Naive thymus-derived CD4-positive, alpha-beta T cell (primary cell): ENCODE measurements at regions not wholly inside any gene's neighbourhood (a gene's known extent, or its start where the extent isn't known, plus 50 kb on each side); places are given as distances from the start of the nearest gene placed in this dataset.

Source experiments
- ATAC-seq: fragments of 150-1000 bp; cut with Tn5 transposase; 2 replicates; pipeline ENCODE4 v1.10.0; 2021; ENCODE audit warnings: mild to moderate bottlenecking, moderate library complexity
- CTCF ChIA-PET: fragments of 350-600 bp; sonication (Branson Sonifier 250); formaldehyde crosslinking; loops from one replicate; lab custom pipeline; 2021; ENCODE audit warnings: antibody characterized with exemption; lab: Charles Lee
- POLR2A ChIA-PET: fragments of 350-600 bp; sonication (Branson Sonifier 250); formaldehyde crosslinking; loops from one replicate; lab custom pipeline; 2021; ENCODE audit warnings: antibody characterized with exemption, inconsistent platforms; lab: Charles Lee
- DNase-seq, 9 donors: peaks; one replicate each; pipeline versions ENCODE4 v3.0.0 to v3.0.0-alpha.2; 2020 to 2022; ENCODE audit warnings: mixed read lengths in 1 of 9
- H3K27ac ChIP-seq: one replicate; pipeline ENCODE4 v1.7.0; 2013; ENCODE audit warnings: mild to moderate bottlenecking, low read depth, low read length, moderate library complexity
- H3K27me3 ChIP-seq, 2 donors: one replicate each; pipeline ENCODE4 v1.7.0; 2013; ENCODE audit warnings: low read length in 2 of 2, mild to moderate bottlenecking in 2 of 2, moderate library complexity in 2 of 2; ENCODE audit not compliant: control insufficient read depth in 2 of 2, insufficient read depth in 2 of 2
- H3K36me3 ChIP-seq, 3 experiments: 1 replicate in 2 of 3; 2 replicates in 1 of 3; pipeline ENCODE4 v1.7.0; 2013; ENCODE audit warnings: low read length in 3 of 3, mild to moderate bottlenecking in 3 of 3, moderate library complexity in 1 of 3; ENCODE audit not compliant: insufficient read depth in 3 of 3, control insufficient read depth in 2 of 3
- H3K4me1 ChIP-seq, 2 donors: one replicate each; pipeline ENCODE4 v1.7.0; 2013; ENCODE audit warnings: low read length in 2 of 2, mild to moderate bottlenecking in 2 of 2, moderate library complexity in 1 of 2; ENCODE audit not compliant: control insufficient read depth in 2 of 2, insufficient read depth in 2 of 2
- H3K4me3 ChIP-seq: 2 replicates; pipeline ENCODE4 v1.7.0; 2013; ENCODE audit warnings: mild to moderate bottlenecking, low read length
- H3K9me3 ChIP-seq, 3 experiments: 1 replicate in 2 of 3; 2 replicates in 1 of 3; pipeline ENCODE4 v1.7.0; 2013; ENCODE audit warnings: low read length in 3 of 3; ENCODE audit not compliant: control insufficient read depth in 2 of 3
- H3K27ac Mint-ChIP-seq, 9 donors: one replicate each; pipeline ENCODE4 v1.8.0; 2020 to 2022; ENCODE audit warnings: mixed read lengths in 9 of 9, mild to moderate bottlenecking in 8 of 9, moderate library complexity in 5 of 9, inconsistent platforms in 2 of 9
- H3K27me3 Mint-ChIP-seq, 5 donors: one replicate each; pipeline ENCODE4 v1.8.0; 2021 to 2022; ENCODE audit warnings: mixed read lengths in 5 of 5, mild to moderate bottlenecking in 1 of 5
- H3K36me3 Mint-ChIP-seq, 5 donors: one replicate each; pipeline ENCODE4 v1.8.0; 2020 to 2022; ENCODE audit warnings: mixed read lengths in 5 of 5, mild to moderate bottlenecking in 3 of 5, inconsistent platforms in 1 of 5
- H3K4me1 Mint-ChIP-seq, 7 donors: one replicate each; pipeline ENCODE4 v1.8.0; 2020 to 2022; ENCODE audit warnings: mixed read lengths in 7 of 7, mild to moderate bottlenecking in 3 of 7, inconsistent platforms in 1 of 7
- H3K4me3 Mint-ChIP-seq, 10 donors: one replicate each; pipeline ENCODE4 v1.8.0; 2020 to 2022; ENCODE audit warnings: mild to moderate bottlenecking in 10 of 10, mixed read lengths in 10 of 10, moderate library complexity in 6 of 10, inconsistent platforms in 2 of 10
- H3K9me3 Mint-ChIP-seq, 11 donors: one replicate each; pipeline ENCODE4 v1.8.0; 2020 to 2022; ENCODE audit warnings: mixed read lengths in 11 of 11, mild to moderate bottlenecking in 4 of 11, inconsistent platforms in 1 of 11, moderate library complexity in 1 of 11
- intact Hi-C, 2 donors: fragments of 100-400 bp; cut with micrococcal nuclease; formaldehyde crosslinking; loops; one replicate each; pipeline ENCODE4 v1.15.1; 2023

DNA sequence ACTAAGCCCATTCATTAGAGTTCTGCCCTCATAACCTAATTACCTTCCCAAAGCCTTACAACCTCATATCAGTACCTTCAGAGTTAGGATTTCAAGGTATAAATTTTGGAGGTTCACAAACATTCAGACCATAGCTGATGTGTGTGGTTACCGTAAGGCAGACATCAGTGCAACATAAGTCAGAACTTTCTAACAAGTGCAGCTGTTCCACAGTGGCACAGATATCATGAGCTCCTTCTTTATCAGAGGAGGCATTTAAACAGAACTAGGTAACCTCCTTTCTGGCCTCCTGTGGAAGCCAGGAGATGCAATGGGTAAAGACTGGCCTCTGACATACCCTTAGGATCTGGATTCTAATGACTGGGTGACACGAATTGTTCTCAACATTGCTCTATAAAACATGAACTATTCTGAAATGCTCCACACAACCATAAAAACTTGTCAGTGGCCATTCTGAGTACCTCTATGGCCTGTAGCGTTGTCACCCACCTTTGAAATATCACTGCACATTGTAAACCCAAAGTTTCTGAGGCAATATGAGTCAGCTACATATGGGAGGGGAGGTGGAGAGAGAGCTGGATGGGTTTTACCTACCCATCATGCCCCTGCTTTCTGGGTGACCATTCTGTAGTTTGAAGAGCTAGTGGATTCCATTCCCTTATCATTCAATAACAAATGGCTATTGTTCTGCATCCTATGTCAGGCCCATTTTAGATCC lies 546.0 kb upstream of the TBL1XR1 start:
- no peak overlapping the region for H3K4me3 ChIP-seq
- Mint-ChIP-seq H3K4me3 (no peak overlapping the region), H3K27me3 (no peaks in the 10 kb centered on the region), H3K4me1 (peaks cover 0 to 2% (median 0%) of the 10 kb centered on the region in 7 donors), H3K9me3 (peaks cover 0 to 4% (median 0%) of the 10 kb centered on the region in 11 donors), H3K27ac (no peak overlapping the region), H3K36me3 (no peaks in the 10 kb centered on the region)
- H3K27me3 ChIP-seq = no peaks in the 10 kb centered on the region
- CTCF ChIA-PET = no interaction called here
- ATAC-seq (no peak), DNase-seq (no peak)
- intact Hi-C loops = no loop called here
- no peak overlapping the region for H3K27ac ChIP-seq
- no peaks in the 10 kb centered on the region for H3K9me3 ChIP-seq
- H3K4me1 ChIP-seq = no peaks in the 10 kb centered on the region
- no peaks in the 10 kb centered on the region for H3K36me3 ChIP-seq
- POLR2A ChIA-PET = no interaction called here

DNA sequence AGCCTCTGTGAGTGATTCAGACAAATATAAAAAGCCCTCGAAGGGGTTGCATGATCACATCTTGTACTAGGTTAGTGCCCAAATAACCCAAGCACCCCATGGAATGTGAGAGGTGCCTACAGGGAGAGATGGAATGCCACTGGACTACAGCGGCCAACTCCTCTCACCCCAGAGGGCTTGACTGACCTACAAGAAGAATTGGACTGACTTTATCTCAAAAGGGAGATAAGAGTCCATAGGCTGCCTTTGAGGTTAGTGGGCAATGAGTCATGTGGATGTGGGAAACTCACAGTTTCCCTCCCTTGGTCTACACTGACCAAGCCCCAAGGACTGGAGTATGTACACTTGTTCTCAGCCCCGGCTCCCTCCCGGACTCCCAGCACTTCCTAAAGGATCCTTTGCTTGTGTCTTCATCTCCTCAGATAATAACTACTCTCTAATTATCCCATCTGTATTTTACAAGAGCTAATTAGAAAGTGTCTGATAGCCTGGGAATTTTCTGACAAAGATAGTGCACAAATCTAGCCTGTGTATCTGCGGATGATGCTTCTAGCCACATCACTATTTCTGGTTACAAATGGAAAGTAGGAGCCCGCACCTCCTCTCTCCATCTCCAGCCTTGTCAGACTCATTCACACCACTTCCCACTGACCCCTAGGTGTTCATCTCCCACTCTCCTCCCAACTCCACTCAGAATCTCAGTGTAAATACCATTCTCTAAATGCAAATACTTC lies 547.8 kb upstream of the TBL1XR1 start:
- H3K4me3 ChIP-seq = no peak overlapping the region
- Mint-ChIP-seq H3K27ac (no peak overlapping the region), H3K4me3 (no peak overlapping the region), H3K36me3 (no peaks in the 10 kb centered on the region), H3K27me3 (no peaks in the 10 kb centered on the region), H3K9me3 (peaks cover 0 to 4% (median 0%) of the 10 kb centered on the region in 11 donors), H3K4me1 (peaks cover 0 to 2% (median 0%) of the 10 kb centered on the region in 7 donors)
- H3K4me1 ChIP-seq = no peaks in the 10 kb centered on the region
- ATAC-seq (peak; percentile 26), DNase-seq (no peak)
- intact Hi-C loops = no loop called here
- H3K27me3 ChIP-seq = no peaks in the 10 kb centered on the region
- no peaks in the 10 kb centered on the region for H3K36me3 ChIP-seq
- H3K9me3 ChIP-seq = no peaks in the 10 kb centered on the region
- POLR2A ChIA-PET = no interaction called here
- CTCF ChIA-PET = no interaction called here
- H3K27ac ChIP-seq = no peak overlapping the region

- ChIA-PET POLR2A (no interaction called here), CTCF (no interaction called here)
- H3K27me3 Mint-ChIP-seq = no peaks in the 10 kb centered on the region
- Histone ChIP-seq H3K4me3 (no peak overlapping the region), H3K4me1 (no peaks in the 10 kb centered on the region), H3K9me3 (no peaks in the 10 kb centered on the region), H3K27ac (no peak overlapping the region), H3K36me3 (no peaks in the 10 kb centered on the region), H3K27me3 (no peaks in the 10 kb centered on the region)
- no peak overlapping the region for H3K4me3 Mint-ChIP-seq
- H3K27ac Mint-ChIP-seq = no peak overlapping the region
- DNase-seq = no peak
- intact Hi-C loops = no loop called here
- no peak for ATAC-seq
- peaks cover 0 to 2% (median 0%) of the 10 kb centered on the region in 7 donors for H3K4me1 Mint-ChIP-seq
- no peaks in the 10 kb centered on the region for H3K36me3 Mint-ChIP-seq
- peaks cover 0 to 4% (median 0%) of the 10 kb centered on the region in 11 donors for H3K9me3 Mint-ChIP-seq
These were observed 548.3 kb upstream of the TBL1XR1 start for GRCh38 chr3:177745607-177746005.

- ChIA-PET POLR2A (no interaction called here), CTCF (no interaction called here)
- Mint-ChIP-seq H3K4me1 (peaks cover 0 to 2% (median 0%) of the 10 kb centered on the region in 7 donors), H3K27me3 (no peaks in the 10 kb centered on the region), H3K9me3 (peaks cover 0 to 4% (median 0%) of the 10 kb centered on the region in 11 donors), H3K36me3 (no peaks in the 10 kb centered on the region), H3K27ac (no peak overlapping the region), H3K4me3 (no peak overlapping the region)
- DNase-seq = no peak
- H3K4me1 ChIP-seq = no peaks in the 10 kb centered on the region
- H3K36me3 ChIP-seq = no peaks in the 10 kb centered on the region
- no peak overlapping the region for H3K4me3 ChIP-seq
- intact Hi-C loops = no loop called here
- no peaks in the 10 kb centered on the region for H3K27me3 ChIP-seq
- H3K9me3 ChIP-seq = no peaks in the 10 kb centered on the region
- no peak overlapping the region for H3K27ac ChIP-seq
- no peak for ATAC-seq
These were observed 549.2 kb upstream of the TBL1XR1 start for GRCh38 chr3:177746337-177746933.

GRCh38 chr3:177749836-177750235 lies 552.6 kb upstream of the TBL1XR1 start:
- Mint-ChIP-seq H3K9me3 (peaks cover 0 to 2% (median 0%) of the 10 kb centered on the region in 11 donors), H3K27me3 (no peaks in the 10 kb centered on the region), H3K36me3 (no peaks in the 10 kb centered on the region), H3K4me1 (peaks cover 0 to 7% (median 0%) of the 10 kb centered on the region in 7 donors), H3K27ac (no peak overlapping the region), H3K4me3 (no peak overlapping the region)
- Histone ChIP-seq H3K4me3 (no peak overlapping the region), H3K9me3 (no peaks in the 10 kb centered on the region), H3K36me3 (no peaks in the 10 kb centered on the region), H3K27ac (no peak overlapping the region), H3K27me3 (no peaks in the 10 kb centered on the region), H3K4me1 (no peaks in the 10 kb centered on the region)
- ATAC-seq = no peak
- DNase-seq = no peak
- CTCF ChIA-PET = no interaction called here
- POLR2A ChIA-PET = no interaction called here
- intact Hi-C loops = no loop called here

DNA sequence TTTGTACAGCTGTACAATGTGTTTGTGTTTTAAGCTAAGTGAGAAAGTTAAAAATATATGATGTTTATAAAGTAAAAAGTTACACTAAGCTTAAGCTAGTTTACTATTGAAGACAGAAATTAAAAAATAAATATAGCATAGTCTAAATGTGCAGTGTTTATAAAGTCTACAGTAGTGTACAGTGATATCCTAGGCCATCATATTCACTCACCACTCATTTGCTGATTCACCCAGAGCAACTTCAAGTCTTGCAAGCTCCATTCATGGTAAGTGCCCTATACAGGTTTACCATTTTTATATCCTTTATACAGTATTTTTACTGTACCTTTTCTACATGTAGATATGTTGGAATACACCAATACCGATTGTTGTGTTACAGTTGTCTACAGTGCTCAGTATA lies 553.2 kb upstream of the TBL1XR1 start:
- Mint-ChIP-seq H3K27me3 (no peaks in the 10 kb centered on the region), H3K9me3 (peaks cover 0 to 2% (median 0%) of the 10 kb centered on the region in 11 donors), H3K4me1 (peaks cover 0 to 7% (median 0%) of the 10 kb centered on the region in 7 donors), H3K4me3 (no peak overlapping the region), H3K36me3 (no peaks in the 10 kb centered on the region), H3K27ac (no peak overlapping the region)
- Histone ChIP-seq H3K4me3 (no peak overlapping the region), H3K36me3 (no peaks in the 10 kb centered on the region), H3K27ac (no peak overlapping the region), H3K9me3 (no peaks in the 10 kb centered on the region), H3K27me3 (no peaks in the 10 kb centered on the region), H3K4me1 (no peaks in the 10 kb centered on the region)
- DNase-seq = no peak
- ChIA-PET CTCF (no interaction called here), POLR2A (no interaction called here)
- intact Hi-C loops = no loop called here
- no peak for ATAC-seq
